GM19239 (cell line): ENCODE measurements at regions not wholly inside any gene's neighbourhood (a gene's known extent, or its start where the extent isn't known, plus 50 kb on each side); places are given as distances from the start of the nearest gene placed in this dataset.
"Not testable (repeated sequence)": the region's sequence is repeated elsewhere in the genome, so short reads cannot be mapped to it uniquely, and the experiment has no call there.

Experiments
- DNase-seq: peaks from one replicate; pipeline ENCODE4 v3.0.0; 2011; ENCODE audit warnings: low spot score; ENCODE audit not compliant: insufficient read length
- FAIRE-seq: peaks from 2 replicates; lab custom pipeline; 2011; peaks lifted over from hg19 to GRCh38; lab: Jason Lieb, UNC

- no peak for DNase-seq
- no peak for FAIRE-seq
These were observed 1250.6 kb downstream of the GATA3 start for GRCh38 chr10:9305018-9305655.

- no peak for FAIRE-seq
- DNase-seq = no peak
These were observed 1257.4 kb downstream of the GATA3 start for GRCh38 chr10:9311702-9312499.

GRCh38 chr10:9315292-9315691 is 1260.8 kb downstream of the GATA3 start:
- FAIRE-seq (no peak), DNase-seq (no peak)

GRCh38 chr10:9331583-9332008 is 1277.1 kb downstream of the GATA3 start:
- DNase-seq = peak; percentile 4
- FAIRE-seq = no peak

- FAIRE-seq = no peak
- DNase-seq = no peak
These were observed 1279.8 kb downstream of the GATA3 start for GRCh38 chr10:9334270-9334669.

GRCh38 chr10:9339716-9340115 is 1285.2 kb downstream of the GATA3 start:
- FAIRE-seq = no peak
- no peak for DNase-seq

GRCh38 chr10:9342885-9343570 is 1288.5 kb downstream of the GATA3 start:
- no peak for DNase-seq
- no peak for FAIRE-seq

GRCh38 chr10:9347933-9348332 is 1293.4 kb downstream of the GATA3 start:
- FAIRE-seq, DNase-seq: not testable (repeated sequence)

- no peak for DNase-seq
- no peak for FAIRE-seq
These were observed 1303.0 kb downstream of the GATA3 start for GRCh38 chr10:9357471-9357870.

GRCh38 chr10:9362721-9363120 is 1308.2 kb downstream of the GATA3 start:
- FAIRE-seq = no peak
- DNase-seq = no peak

GRCh38 chr10:9379183-9379582 is 1324.7 kb downstream of the GATA3 start:
- FAIRE-seq (no peak), DNase-seq (no peak)

- FAIRE-seq (no peak), DNase-seq (no peak)
These were observed 1327.4 kb downstream of the GATA3 start for GRCh38 chr10:9381733-9382532.

GRCh38 chr10:9382533-9382866 is 1328.0 kb downstream of the GATA3 start:
- DNase-seq (no peak), FAIRE-seq (no peak)

- DNase-seq (no peak), FAIRE-seq (no peak)
These were observed 1336.0 kb downstream of the GATA3 start for GRCh38 chr10:9390516-9390915.

- no peak for DNase-seq
- no peak for FAIRE-seq
These were observed 1344.9 kb downstream of the GATA3 start for GRCh38 chr10:9399275-9399983.

GRCh38 chr10:9402067-9402466 is 1347.6 kb downstream of the GATA3 start:
- FAIRE-seq, DNase-seq: not testable (repeated sequence)

GRCh38 chr10:9402507-9403195 is 1348.2 kb downstream of the GATA3 start:
- not testable (repeated sequence) for FAIRE-seq

GRCh38 chr10:9407201-9407600 is 1352.7 kb downstream of the GATA3 start:
- not testable (repeated sequence) for FAIRE-seq, DNase-seq

More at GRCh38 chr10:9402507-9403195, 1348.2 kb downstream of the GATA3 start:
- not testable (repeated sequence) for DNase-seq

- no peak for FAIRE-seq
- DNase-seq = no peak
These were observed 1361.8 kb downstream of the GATA3 start for GRCh38 chr10:9416331-9416730.
